C4-2B (cell line): ENCODE measurements at regions not wholly inside any gene's neighbourhood (a gene's known extent, or its start where the extent isn't known, plus 50 kb on each side); places are given as distances from the start of the nearest gene placed in this dataset.
"Not testable (repeated sequence)": the region's sequence is repeated elsewhere in the genome, so short reads cannot be mapped to it uniquely, and the experiment has no call there.

Experiments used
- CTCF ChIP-seq: fragments of 450-650 bp; conservative IDR thresholded peaks from 2 replicates; pipeline ENCODE4 v1.5.1; 2017; ENCODE audit warnings: mild to moderate bottlenecking
- ZFX ChIP-seq: fragments of 450-650 bp; IDR thresholded peaks from 2 replicates; pipeline ENCODE4 v1.6.1; 2017

GRCh38 chr14:34049187-34049586 is 98.3 kb upstream of the EGLN3 start:
- TF ChIP-seq CTCF, ZFX: not testable (repeated sequence)
